LoVo (cell line): ENCODE measurements at regions not wholly inside any gene's neighbourhood (a gene's known extent, or its start where the extent isn't known, plus 50 kb on each side); places are given as distances from the start of the nearest gene placed in this dataset.
"Not testable (repeated sequence)": the region's sequence is repeated elsewhere in the genome, so short reads cannot be mapped to it uniquely, and the experiment has no call there.

Experiments
- DNase-seq: peaks from one replicate; pipeline ENCODE4 v3.0.0-alpha.2; 2016; ENCODE audit warnings: low spot score

- DNase-seq, result no peak
These were observed 94.7 kb upstream of the CCN2 start for GRCh38 chr6:132045877-132046276.

DNA sequence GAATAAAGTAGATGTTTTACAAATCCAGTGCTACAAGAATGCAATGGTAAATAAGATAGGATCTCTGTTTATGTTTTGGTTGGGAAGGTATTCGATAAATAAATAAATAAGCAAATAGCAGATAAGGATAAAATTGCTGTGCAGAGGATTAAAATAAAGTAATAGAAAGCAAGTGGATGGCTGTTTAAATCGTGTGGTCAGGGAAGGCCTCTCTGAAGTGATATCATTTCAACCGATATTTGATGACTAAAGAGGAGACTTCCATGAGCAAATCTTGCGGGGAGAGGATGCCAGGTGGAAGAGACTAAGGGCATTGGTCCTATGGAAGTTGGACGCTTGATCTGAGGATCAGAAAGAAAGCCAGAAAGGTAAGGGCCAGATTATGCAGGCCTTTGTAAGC is 92.0 kb upstream of the CCN2 start:
- no peak for DNase-seq

GRCh38 chr6:132041706-132042105 is 90.5 kb upstream of the CCN2 start:
- no peak for DNase-seq

DNA sequence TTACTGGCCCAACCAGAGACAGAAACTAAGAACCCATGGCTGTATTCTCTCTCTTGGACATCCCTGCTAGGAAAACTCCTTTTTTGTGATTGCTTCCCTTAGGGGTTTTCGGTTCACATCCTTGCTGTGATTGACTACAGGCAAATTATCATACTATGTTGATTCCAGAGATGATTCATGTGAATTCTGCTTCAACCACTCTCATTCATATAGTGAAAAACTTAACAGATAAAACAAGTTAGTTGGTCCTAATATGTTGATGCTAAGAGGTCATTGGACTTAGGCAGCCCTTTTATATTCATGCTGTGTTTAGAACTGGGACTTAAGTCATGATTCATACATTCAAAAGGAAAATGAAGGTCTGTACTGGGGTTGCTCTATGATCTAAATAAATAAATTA is 76.9 kb upstream of the CCN2 start:
- no peak for DNase-seq

GRCh38 chr6:132025468-132025867 is 74.3 kb upstream of the CCN2 start:
- DNase-seq, result no peak

DNA sequence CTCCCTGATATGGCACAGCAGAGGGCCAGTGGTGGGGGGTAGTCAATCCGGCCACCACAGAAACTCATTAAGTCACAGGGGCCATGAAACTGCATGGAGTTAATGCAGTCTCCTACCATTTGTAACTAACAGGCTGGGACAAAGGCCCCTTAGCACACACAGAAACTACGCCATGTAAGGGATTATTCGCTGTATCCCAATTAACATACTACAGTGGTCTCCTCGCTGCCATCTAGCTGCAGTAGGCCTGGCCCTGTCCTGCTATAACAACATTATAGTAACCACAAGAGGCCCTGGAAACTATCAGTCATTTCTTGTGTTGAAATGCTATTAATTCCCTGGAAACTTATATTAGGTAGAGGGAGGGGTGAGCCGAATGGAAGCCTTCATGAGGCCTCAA is 72.3 kb upstream of the CCN2 start:
- DNase-seq, result no peak

- DNase-seq, result peak; percentile 61
These were observed 70.6 kb upstream of the CCN2 start for GRCh38 chr6:132021552-132022375.

- not testable (repeated sequence) for DNase-seq
These were observed 69.7 kb upstream of the CCN2 start for GRCh38 chr6:132020918-132021317.

DNA sequence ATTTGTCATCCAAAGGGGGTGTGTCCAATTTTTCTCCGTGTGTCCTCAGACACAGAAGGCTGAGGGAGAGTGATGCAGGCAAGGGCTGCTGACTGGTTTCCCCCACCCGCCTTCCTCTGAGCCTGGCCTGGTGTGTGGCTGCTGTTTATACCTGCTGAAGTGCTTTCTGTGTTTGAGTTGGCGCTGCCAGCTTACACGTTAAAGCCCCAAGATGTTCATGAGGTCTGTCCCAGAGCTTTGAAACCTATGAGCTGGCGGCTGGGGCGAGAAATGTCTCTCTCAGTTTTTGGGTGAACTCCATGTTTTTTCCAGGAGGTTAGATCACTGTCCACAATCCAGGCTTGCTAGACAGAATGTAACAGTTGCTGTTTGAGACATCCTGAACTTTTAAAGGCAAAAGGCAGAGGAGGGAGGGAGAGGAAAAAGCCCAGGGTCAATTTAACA is 69.0 kb upstream of the CCN2 start:
- DNase-seq, result no peak

GRCh38 chr6:132019586-132019985 is 68.4 kb upstream of the CCN2 start:
- no peak for DNase-seq

DNA sequence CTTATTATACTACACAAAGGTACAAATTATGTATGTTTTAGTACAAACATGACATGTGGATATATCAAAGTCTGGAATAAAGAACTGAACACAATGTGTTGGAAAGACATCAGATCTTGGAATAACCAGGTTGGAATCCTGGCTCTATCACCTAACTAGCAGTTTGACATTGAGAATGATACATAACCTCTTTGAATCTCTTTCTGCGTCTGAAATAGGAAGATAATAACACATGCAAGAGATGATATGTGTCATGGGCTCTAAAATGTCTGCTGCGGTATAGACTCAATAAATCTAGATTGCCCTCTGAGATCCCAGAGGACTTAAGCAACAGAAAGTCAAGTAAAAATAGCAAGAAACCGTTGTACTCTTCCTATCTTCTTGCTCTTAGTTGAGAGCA is 66.8 kb upstream of the CCN2 start:
- DNase-seq, result no peak

DNA sequence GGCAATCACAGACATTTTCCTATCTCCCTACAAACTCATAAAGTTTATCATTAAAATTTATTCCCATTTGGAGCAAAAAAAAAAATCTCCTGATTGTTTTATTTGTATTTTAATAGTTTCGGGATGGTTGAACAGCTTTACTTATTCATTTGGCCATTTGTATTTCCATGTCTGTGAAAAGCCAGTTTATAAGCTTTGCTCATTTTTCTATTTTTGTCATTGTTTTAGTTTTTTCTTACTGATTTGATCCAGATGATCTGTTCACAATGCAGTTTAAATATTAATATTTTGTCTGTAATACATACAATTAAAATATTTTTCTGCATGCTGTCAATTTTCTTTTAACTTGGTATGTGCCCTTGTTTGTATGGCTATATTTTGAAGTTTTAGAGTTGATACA is 65.2 kb upstream of the CCN2 start:
- no peak for DNase-seq

DNA sequence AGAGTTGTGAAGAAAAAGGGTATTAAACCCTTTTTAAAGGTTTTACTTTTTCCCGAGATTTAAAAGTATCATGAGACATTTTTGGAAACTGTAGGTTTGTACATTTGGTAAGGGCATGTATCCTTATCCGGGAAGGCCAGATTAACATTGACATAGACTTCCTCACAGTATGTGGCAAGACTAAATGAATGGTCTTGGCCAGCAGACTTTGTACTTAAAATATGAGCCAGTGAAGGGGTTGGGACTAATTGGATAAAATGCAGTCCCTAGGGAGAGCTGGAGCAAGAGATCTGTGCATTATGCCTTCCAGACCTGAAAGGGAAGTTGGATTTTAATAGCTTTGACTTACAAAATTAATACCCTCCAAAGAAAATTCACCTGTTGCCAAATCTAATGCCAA is 60.4 kb upstream of the CCN2 start:
- DNase-seq, result no peak

- DNase-seq, result no peak
These were observed 58.0 kb upstream of the CCN2 start for GRCh38 chr6:132009175-132009574.

DNA sequence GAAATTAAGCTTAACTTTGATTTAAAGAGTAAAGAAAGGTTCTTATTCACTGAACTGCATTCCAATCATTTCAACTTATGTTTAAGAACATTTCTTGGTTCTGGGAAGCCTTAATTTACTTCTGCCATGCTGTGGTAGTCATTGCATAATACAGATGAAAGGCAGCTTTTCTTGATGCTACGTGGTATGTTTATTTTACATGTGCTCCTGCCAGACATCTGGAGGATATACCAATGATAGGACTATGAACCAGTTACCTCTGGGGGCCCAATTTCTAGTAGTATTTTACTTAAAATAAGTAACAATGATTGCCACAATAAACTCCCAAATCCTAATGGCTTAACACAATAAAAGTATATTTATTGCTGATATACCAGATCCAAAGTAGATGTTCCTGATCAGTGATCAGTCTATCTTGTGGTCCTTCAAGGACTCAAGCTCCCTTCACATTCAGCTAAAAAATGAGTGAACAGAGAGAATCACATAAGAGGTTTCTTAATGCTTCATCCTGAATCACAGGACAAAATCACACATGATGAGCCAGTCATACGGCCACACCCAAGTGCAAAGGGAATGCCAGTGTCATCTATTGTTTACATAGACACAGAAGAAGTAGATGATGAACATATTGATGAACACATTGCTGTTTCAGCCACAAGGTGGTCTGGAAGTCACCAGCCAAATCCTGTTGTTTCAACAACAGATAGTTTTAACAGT is 56.5 kb upstream of the CCN2 start:
- no peak for DNase-seq

DNA sequence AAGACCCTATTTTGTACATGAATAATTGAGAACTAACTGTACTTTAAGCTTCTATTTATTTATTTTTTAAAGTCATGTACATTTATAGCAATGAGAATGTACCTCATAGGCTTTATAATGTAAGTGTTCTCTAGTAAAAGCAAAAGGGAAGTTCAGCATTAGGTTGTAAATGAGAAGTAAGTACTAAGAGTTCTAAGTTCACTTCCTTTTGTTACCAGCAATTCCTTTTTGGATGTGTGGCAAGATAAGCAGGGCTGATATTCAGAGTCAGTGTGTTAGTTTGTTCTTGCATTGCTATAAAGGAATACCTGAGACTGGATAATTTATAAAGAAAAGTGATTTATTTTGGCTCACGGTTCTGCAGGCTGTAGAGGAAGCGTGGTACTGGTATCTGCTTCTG is 54.0 kb upstream of the CCN2 start:
- no peak for DNase-seq

DNA sequence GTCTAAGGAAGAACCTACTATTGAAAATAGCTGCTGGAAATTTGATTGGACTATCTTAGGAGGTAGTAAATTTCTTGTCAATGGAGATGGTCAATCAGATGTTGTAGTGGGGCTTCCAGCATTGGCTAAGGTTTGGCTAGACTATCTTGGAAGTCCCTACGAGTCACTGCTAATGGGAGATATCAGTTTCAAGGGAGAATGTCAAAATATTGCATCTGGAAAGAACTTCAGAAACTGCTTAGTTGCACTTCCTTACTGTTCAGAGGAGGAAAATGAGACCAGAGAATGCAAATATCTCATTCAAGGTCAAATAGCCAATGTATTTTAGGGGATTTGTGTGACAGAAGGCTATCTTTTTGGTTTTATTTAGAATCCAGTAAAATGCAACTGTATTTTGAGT is 53.5 kb upstream of the CCN2 start:
- no peak for DNase-seq

GRCh38 chr6:132003516-132004178 is 52.5 kb upstream of the CCN2 start:
- DNase-seq, result peak; percentile 20
